ENCODE measurements at regions not wholly inside any gene's neighbourhood (a gene's known extent, or its start where the extent isn't known, plus 50 kb on each side); places are given as distances from the start of the nearest gene placed in this dataset.
"Not testable (repeated sequence)": the region's sequence is repeated elsewhere in the genome, so short reads cannot be mapped to it uniquely, and the experiment has no call there.

- Mint-ChIP-seq H3K27me3 (peaks cover 8% of the 10 kb centered on the region), H3K27ac (no peak overlapping the region), H3K36me3 (peaks cover 2% of the 10 kb centered on the region), H3K4me3 (no peak overlapping the region), H3K9me3 (peaks cover 4% of the 10 kb centered on the region), H3K4me1 (no peaks in the 10 kb centered on the region)
- DNase-seq (ENCODE audit: low spot score in 2 of 2) (no peak), ATAC-seq (ENCODE audit: low read depth) (no peak)
These were observed 463.3 kb upstream of the PODXL start for GRCh38 chr7:132019703-132020102.

GRCh38 chr7:132009778-132010177 lies 453.4 kb upstream of the PODXL start:
- Mint-ChIP-seq H3K27ac (no peak overlapping the region), H3K36me3 (no peaks in the 10 kb centered on the region), H3K4me1 (no peaks in the 10 kb centered on the region), H3K27me3 (no peaks in the 10 kb centered on the region), H3K4me3 (no peak overlapping the region), H3K9me3 (peaks cover 14% of the 10 kb centered on the region)
- DNase-seq (ENCODE audit: low spot score in 2 of 2) (no peak), ATAC-seq (ENCODE audit: low read depth) (no peak)

DNA sequence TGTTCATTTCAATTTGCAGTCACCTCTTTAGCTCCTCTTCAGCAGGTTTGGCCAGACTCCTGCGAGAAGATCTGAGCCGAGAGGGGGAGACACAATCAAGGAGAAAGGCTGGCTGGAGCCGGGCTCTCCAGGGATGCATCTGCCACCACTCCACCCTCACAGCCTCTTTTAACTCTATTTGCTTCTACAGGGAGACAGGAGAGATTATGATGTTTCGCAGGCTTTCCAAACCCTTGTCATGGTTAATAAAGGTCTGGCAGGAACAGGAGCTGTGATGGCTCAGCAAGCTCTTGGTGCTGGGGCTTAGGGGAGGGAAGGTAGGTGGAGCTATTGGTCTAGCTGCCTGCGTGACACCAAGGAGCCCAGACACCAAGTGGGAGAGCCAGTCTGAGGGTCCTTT lies 448.1 kb upstream of the PODXL start:
- H3K4me3 Mint-ChIP-seq = no peak overlapping the region
- DNase-seq (ENCODE audit: low spot score in 2 of 2) (no peak), ATAC-seq (ENCODE audit: low read depth) (no peak)
- no peak overlapping the region for H3K27ac Mint-ChIP-seq
- no peaks in the 10 kb centered on the region for H3K36me3 Mint-ChIP-seq
- peaks cover 6% of the 10 kb centered on the region for H3K9me3 Mint-ChIP-seq
- H3K4me1 Mint-ChIP-seq = no peaks in the 10 kb centered on the region
- no peaks in the 10 kb centered on the region for H3K27me3 Mint-ChIP-seq

GRCh38 chr7:132002343-132002968 lies 446.0 kb upstream of the PODXL start:
- Mint-ChIP-seq H3K27ac (no peak overlapping the region), H3K36me3 (no peaks in the 10 kb centered on the region)

DNA sequence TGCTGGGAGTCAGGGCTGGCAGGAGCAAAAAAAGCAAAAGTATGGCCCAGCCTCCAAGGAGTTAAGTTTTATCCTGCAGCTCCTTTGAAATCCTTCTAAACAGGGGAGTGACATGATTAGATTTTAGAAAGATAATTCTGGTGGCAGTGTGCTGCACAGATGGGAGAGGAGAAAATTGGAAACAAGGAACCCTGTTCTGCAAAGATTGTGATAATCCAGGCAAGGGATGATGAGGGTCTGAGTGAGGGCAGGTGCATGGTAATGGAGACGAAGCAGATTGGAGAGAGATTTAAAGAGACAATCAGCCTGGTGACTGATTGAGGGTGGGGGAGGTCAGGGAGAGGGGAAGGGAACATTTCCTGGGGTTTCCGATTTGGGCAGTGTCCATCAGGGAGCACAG lies 444.7 kb upstream of the PODXL start:
- Mint-ChIP-seq H3K9me3 (no peaks in the 10 kb centered on the region), H3K4me1 (no peaks in the 10 kb centered on the region), H3K4me3 (no peak overlapping the region), H3K27me3 (no peaks in the 10 kb centered on the region), H3K27ac (no peak overlapping the region), H3K36me3 (no peaks in the 10 kb centered on the region)
- no peak for DNase-seq (ENCODE audit: low spot score in 2 of 2)
- ATAC-seq (ENCODE audit: low read depth) = no peak

More at GRCh38 chr7:132002343-132002968, 446.0 kb upstream of the PODXL start:
- H3K27me3 Mint-ChIP-seq = no peaks in the 10 kb centered on the region
- ATAC-seq (ENCODE audit: low read depth) (no peak), DNase-seq (ENCODE audit: low spot score in 2 of 2) (no peak)
- no peak overlapping the region for H3K4me3 Mint-ChIP-seq
- no peaks in the 10 kb centered on the region for H3K9me3 Mint-ChIP-seq
- H3K4me1 Mint-ChIP-seq = no peaks in the 10 kb centered on the region

DNA sequence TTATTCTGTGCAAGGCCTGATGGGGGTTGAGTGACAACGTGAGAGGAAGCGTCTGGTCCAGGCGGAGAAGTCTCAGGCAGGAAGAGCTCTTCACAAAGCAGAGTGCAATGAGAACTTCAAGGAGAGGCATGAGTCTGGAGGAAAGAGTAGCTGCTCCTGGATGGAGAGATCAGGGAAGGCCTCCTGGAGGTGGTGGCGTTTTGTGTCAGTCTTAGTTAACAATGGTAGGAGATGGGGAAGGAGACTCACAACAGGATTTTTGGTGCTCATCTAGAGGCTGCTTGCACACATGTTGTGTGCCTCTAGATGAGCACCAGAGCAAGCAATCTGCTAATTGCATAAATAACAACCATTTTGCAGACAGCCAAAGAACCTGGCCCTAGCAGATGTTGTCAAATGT lies 442.8 kb upstream of the PODXL start:
- H3K4me3 Mint-ChIP-seq = no peak overlapping the region
- H3K27ac Mint-ChIP-seq = no peak overlapping the region
- no peak for ATAC-seq (ENCODE audit: low read depth)
- DNase-seq (ENCODE audit: low spot score in 2 of 2) = no peak
- H3K9me3 Mint-ChIP-seq = no peaks in the 10 kb centered on the region
- H3K36me3 Mint-ChIP-seq = no peaks in the 10 kb centered on the region
- H3K4me1 Mint-ChIP-seq = no peaks in the 10 kb centered on the region
- H3K27me3 Mint-ChIP-seq = no peaks in the 10 kb centered on the region

DNA sequence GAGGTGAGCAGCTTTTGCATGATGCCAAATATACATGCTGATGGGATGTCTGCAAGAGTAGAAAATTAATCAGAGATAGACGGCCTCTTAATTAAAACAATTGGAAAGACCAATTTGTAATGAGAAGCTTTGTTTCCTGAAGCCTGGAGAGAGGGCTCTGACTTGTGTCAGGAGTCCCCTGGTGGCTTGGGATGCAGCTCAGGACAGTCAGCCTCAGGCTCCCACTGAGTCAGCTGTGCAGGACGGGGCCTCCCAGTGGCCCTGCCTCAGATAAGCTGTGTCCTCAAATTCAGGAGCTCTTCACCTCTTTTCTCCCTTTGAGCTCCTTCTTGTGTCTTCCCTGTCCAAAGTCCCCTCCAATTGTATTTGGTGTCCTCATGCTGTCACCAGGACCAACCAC lies 438.9 kb upstream of the PODXL start:
- H3K9me3 Mint-ChIP-seq = peaks cover 5% of the 10 kb centered on the region
- H3K4me1 Mint-ChIP-seq = no peaks in the 10 kb centered on the region
- ATAC-seq (ENCODE audit: low read depth) (no peak), DNase-seq (ENCODE audit: low spot score in 2 of 2) (no peak)
- no peak overlapping the region for H3K4me3 Mint-ChIP-seq
- H3K27ac Mint-ChIP-seq = no peak overlapping the region
- H3K36me3 Mint-ChIP-seq = no peaks in the 10 kb centered on the region
- peaks cover 5% of the 10 kb centered on the region for H3K27me3 Mint-ChIP-seq

GRCh38 chr7:131981069-131981468 lies 424.6 kb upstream of the PODXL start:
- DNase-seq (ENCODE audit: low spot score in 2 of 2); ATAC-seq (ENCODE audit: low read depth); H3K27ac Mint-ChIP-seq; H3K36me3 Mint-ChIP-seq; H3K9me3 Mint-ChIP-seq; H3K27me3 Mint-ChIP-seq; H3K4me1 Mint-ChIP-seq; H3K4me3 Mint-ChIP-seq: not testable (repeated sequence)

DNA sequence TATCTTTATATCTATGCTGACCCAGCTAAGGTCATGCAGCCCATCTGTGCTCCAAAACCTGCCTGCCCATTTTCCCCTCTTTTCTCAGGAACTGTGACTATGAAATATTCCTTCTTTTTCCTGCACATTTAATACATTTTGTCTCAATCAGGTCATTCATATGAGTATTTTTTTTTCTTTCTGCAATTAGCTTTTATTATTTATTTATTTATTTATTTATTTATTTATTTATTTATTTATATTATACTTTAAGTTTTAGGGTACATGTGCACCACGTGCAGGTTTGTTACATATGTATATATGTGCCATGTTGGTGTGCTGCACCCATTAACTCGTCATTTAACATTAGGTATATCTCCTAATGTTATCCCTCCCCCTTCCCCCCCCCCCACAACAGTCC lies 421.7 kb upstream of the PODXL start:
- H3K36me3 Mint-ChIP-seq; DNase-seq (ENCODE audit: low spot score in 2 of 2); H3K27me3 Mint-ChIP-seq; H3K4me3 Mint-ChIP-seq; H3K9me3 Mint-ChIP-seq; H3K4me1 Mint-ChIP-seq; ATAC-seq (ENCODE audit: low read depth); H3K27ac Mint-ChIP-seq: not testable (repeated sequence)

GRCh38 chr7:131976411-131976810 lies 420.0 kb upstream of the PODXL start:
- Mint-ChIP-seq H3K36me3 (no peaks in the 10 kb centered on the region), H3K9me3 (peaks cover 1% of the 10 kb centered on the region), H3K4me3 (no peak overlapping the region), H3K4me1 (no peaks in the 10 kb centered on the region), H3K27me3 (no peaks in the 10 kb centered on the region), H3K27ac (no peak overlapping the region)
- ATAC-seq (ENCODE audit: low read depth) (no peak), DNase-seq (ENCODE audit: low spot score in 2 of 2) (no peak)

GRCh38 chr7:131974671-131975070 lies 418.2 kb upstream of the PODXL start:
- Mint-ChIP-seq H3K36me3 (no peaks in the 10 kb centered on the region), H3K9me3 (peaks cover 1% of the 10 kb centered on the region), H3K27me3 (no peaks in the 10 kb centered on the region), H3K4me3 (no peak overlapping the region), H3K27ac (no peak overlapping the region), H3K4me1 (no peaks in the 10 kb centered on the region)
- no peak for ATAC-seq (ENCODE audit: low read depth)
- DNase-seq (ENCODE audit: low spot score in 2 of 2) = no peak

- Mint-ChIP-seq H3K36me3 (no peaks in the 10 kb centered on the region), H3K4me1 (no peaks in the 10 kb centered on the region), H3K9me3 (no peaks in the 10 kb centered on the region), H3K4me3 (no peak overlapping the region), H3K27ac (no peak overlapping the region), H3K27me3 (peaks cover 1% of the 10 kb centered on the region)
- ATAC-seq (ENCODE audit: low read depth) (no peak), DNase-seq (ENCODE audit: low spot score in 2 of 2) (no peak)
These were observed 415.8 kb upstream of the PODXL start for GRCh38 chr7:131972251-131972650.

DNA sequence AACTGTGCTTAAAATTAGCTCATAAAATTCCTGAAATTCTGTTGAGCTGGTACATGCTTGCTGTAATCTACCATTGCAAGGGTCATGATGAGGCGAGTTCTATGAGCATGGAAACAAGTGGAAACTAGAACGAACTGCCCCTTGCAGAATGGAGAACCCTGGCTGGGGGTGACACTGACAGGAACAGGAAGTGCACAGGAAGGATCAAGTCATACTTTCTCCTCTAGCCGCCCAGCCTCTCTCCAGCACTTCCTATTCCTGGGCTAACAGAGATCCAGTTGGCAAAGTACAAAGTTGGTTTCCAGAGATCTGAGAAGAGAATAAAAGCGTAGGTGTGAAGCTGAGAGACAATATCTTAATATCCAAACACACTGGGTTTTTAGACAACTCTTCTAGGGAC lies 414.2 kb upstream of the PODXL start:
- Mint-ChIP-seq H3K27me3 (peaks cover 1% of the 10 kb centered on the region), H3K36me3 (no peaks in the 10 kb centered on the region), H3K27ac (no peak overlapping the region), H3K4me1 (no peaks in the 10 kb centered on the region), H3K4me3 (no peak overlapping the region), H3K9me3 (no peaks in the 10 kb centered on the region)
- ATAC-seq (ENCODE audit: low read depth) = no peak
- DNase-seq (ENCODE audit: low spot score in 2 of 2) = no peak

DNA sequence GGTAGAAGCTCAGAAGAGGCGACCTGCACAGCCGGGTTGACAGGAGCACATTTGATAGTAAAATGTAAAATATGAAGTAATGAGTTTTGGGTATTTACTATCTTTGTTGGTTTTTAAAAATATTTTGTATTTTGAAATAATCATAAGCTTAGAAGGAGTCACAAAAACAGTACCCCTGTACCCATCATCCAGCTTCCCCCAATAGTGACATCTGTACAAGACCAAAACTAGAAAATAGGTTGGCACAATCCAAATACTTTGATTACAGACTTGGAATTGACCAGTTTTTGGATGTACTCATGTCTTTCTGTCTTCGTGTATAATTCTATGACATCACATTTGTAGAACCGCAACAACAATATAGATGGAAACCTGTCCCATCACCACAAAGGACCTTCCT lies 413.1 kb upstream of the PODXL start:
- Mint-ChIP-seq H3K4me3 (no peak overlapping the region), H3K36me3 (no peaks in the 10 kb centered on the region), H3K9me3 (no peaks in the 10 kb centered on the region), H3K27ac (no peak overlapping the region), H3K27me3 (peaks cover 1% of the 10 kb centered on the region), H3K4me1 (no peaks in the 10 kb centered on the region)
- no peak for DNase-seq (ENCODE audit: low spot score in 2 of 2)
- no peak for ATAC-seq (ENCODE audit: low read depth)

- Mint-ChIP-seq H3K4me1 (no peaks in the 10 kb centered on the region), H3K9me3 (no peaks in the 10 kb centered on the region), H3K36me3 (no peaks in the 10 kb centered on the region), H3K27me3 (peaks cover 1% of the 10 kb centered on the region), H3K4me3 (no peak overlapping the region), H3K27ac (no peak overlapping the region)
- DNase-seq (ENCODE audit: low spot score in 2 of 2) = no peak
- ATAC-seq (ENCODE audit: low read depth) = no peak
These were observed 410.8 kb upstream of the PODXL start for GRCh38 chr7:131967216-131967730.

All from memory B cell (primary cell).